K562 (cell line): ENCODE measurements at regions not wholly inside any gene's neighbourhood (a gene's known extent, or its start where the extent isn't known, plus 50 kb on each side); places are given as distances from the start of the nearest gene placed in this dataset.

Source experiments
- ATAC-seq: fragments of 200-7000 bp; cut with Tn5 transposase; 3 replicates; pipeline ENCODE4 v1.9.1; 2020; ENCODE audit warnings: moderate library complexity
- BruUV-seq: library from RNA; stranded (reverse); fragments of 400-500 nt; replicated peaks from 2 replicates; lab custom pipeline; 2021; lab: Mats Ljungman, UMichigan
- CTCF ChIA-PET: fragments of 300-600 bp; formaldehyde crosslinking; extraction: SDS; loops from one replicate; lab custom pipeline; 2021; ENCODE audit warnings: low intra/inter-chr PET ratio; lab: Yijun Ruan, JAX
- POLR2A ChIA-PET: fragments of 300-600, 350-650 bp; sonication (Branson Sonifier 250); formaldehyde crosslinking; extraction: SDS; loops from one replicate; lab custom pipeline; 2021; ENCODE audit warnings: antibody characterized with exemption, inconsistent platforms; lab: Yijun Ruan, JAX
- DNase-seq, 4 experiments: peaks; one replicate each; pipeline versions ENCODE4 v3.0.0 to v3.0.0-alpha.2; 2011 to 2018; ENCODE audit warnings: low spot score in 3 of 4, mixed read lengths in 3 of 4; ENCODE audit errors: extremely low read depth in 1 of 4
- FAIRE-seq: peaks from 2 replicates; lab custom pipeline; 2011; peaks lifted over from hg19 to GRCh38; lab: Jason Lieb, UNC
- H2AFZ ChIP-seq: 2 replicates; pipeline ENCODE4 v1.6.0; 2011; ENCODE audit warnings: low read depth, low read length, control low read depth, inconsistent platforms
- H3K27ac ChIP-seq: fragments of 200-600 bp; 3 replicates; pipeline ENCODE4 v1.8.0; 2011; ENCODE audit warnings: low read depth, mild to moderate bottlenecking, control low read depth, inconsistent platforms, low read length, moderate library complexity, mixed read lengths; ENCODE audit errors: extremely low read depth
- H3K27me3 ChIP-seq, 2 experiments: fragments of 300-600 bp in 1 of 2; 2 replicates in 1 of 2; 3 replicates in 1 of 2; pipeline versions ENCODE4 v1.6.0 to v1.8.0; 2011; ENCODE audit warnings: inconsistent platforms in 2 of 2, low read length in 2 of 2, mild to moderate bottlenecking in 1 of 2, mixed read lengths in 1 of 2, moderate library complexity in 1 of 2; ENCODE audit not compliant: control insufficient read depth in 2 of 2, insufficient read depth in 2 of 2
- H3K36me3 ChIP-seq: fragments of 300-600 bp; 3 replicates; pipeline ENCODE4 v1.8.0; 2011; ENCODE audit warnings: mild to moderate bottlenecking, low read length, inconsistent platforms; ENCODE audit not compliant: control insufficient read depth, insufficient read depth
- H3K4me1 ChIP-seq, 2 experiments: fragments of 200-600 bp in 1 of 2; replicated peaks in 1 of 2; 2 replicates in 1 of 2; 3 replicates in 1 of 2; pipeline versions ENCODE4 v1.5.1 to v1.8.0; 2011; ENCODE audit warnings: inconsistent platforms in 2 of 2, low read length in 2 of 2, mild to moderate bottlenecking in 1 of 2, mixed read lengths in 1 of 2, moderate library complexity in 1 of 2; ENCODE audit not compliant: control insufficient read depth in 2 of 2, insufficient read depth in 2 of 2
- H3K4me2 ChIP-seq: 2 replicates; pipeline ENCODE4 v1.6.1; 2011; ENCODE audit warnings: low read length, control low read depth, inconsistent platforms, mixed read lengths; ENCODE audit not compliant: insufficient read depth
- H3K4me3 ChIP-seq: fragments of 200-600 bp; sonication (generic), shearing (Covaris generic); 2 replicates; pipeline ENCODE4 v1.5.1; 2016; ENCODE audit warnings: control low read depth, inconsistent platforms
- H3K79me2 ChIP-seq: fragments of 200-600 bp; 3 replicates; pipeline ENCODE4 v1.8.0; 2011; ENCODE audit warnings: low read length, inconsistent platforms; ENCODE audit not compliant: control insufficient read depth, insufficient read depth
- H3K9ac ChIP-seq, 2 experiments: 2 replicates each; pipeline versions ENCODE4 v1.6.0 to v1.6.1; 2011; ENCODE audit warnings: low read depth in 2 of 2, low read length in 2 of 2, control low read depth in 1 of 2, inconsistent platforms in 1 of 2, mild to moderate bottlenecking in 1 of 2, mixed read lengths in 1 of 2; ENCODE audit not compliant: insufficient read depth in 1 of 2
- H3K9me1 ChIP-seq: one replicate; pipeline ENCODE4 v1.6.0; 2011; ENCODE audit warnings: inconsistent platforms, mild to moderate bottlenecking, low read length, moderate library complexity; ENCODE audit not compliant: control insufficient read depth, insufficient read depth
- H3K9me3 ChIP-seq: replicated peaks from 2 replicates; pipeline ENCODE4 v1.5.1; 2011; ENCODE audit warnings: low read depth, low read length, inconsistent platforms; ENCODE audit not compliant: control insufficient read depth, insufficient read depth
- H4K20me1 ChIP-seq: replicated peaks from 2 replicates; pipeline ENCODE4 v1.6.1; 2011; ENCODE audit warnings: low read length, inconsistent platforms, mixed read lengths; ENCODE audit not compliant: control insufficient read depth, insufficient read depth
- ARID1B ChIP-seq: fragments of 450-650 bp; IDR thresholded peaks from 2 replicates; pipeline ENCODE4 v1.6.1; 2016; ENCODE audit warnings: antibody characterized with exemption, mild to moderate bottlenecking, inconsistent platforms
- DNMT1 ChIP-seq: fragments of 450-650 bp; IDR thresholded peaks from 2 replicates; pipeline ENCODE4 v1.6.1; 2016; ENCODE audit warnings: antibody characterized with exemption, mild to moderate bottlenecking
- MCM5 ChIP-seq: fragments of 450-650 bp; IDR thresholded peaks from 2 replicates; pipeline ENCODE4 v1.6.1; 2016; ENCODE audit warnings: low read depth
- TGIF2 ChIP-seq: sonication (generic); formaldehyde crosslinking; IDR thresholded peaks from 2 replicates; pipeline ENCODE4 v1.8.1; 2022; ENCODE audit warnings: mild to moderate bottlenecking, missing genetic modification reagents, moderate library complexity
- ZNF436 ChIP-seq: fragments of 250-450, 450-650 bp; sonication (Bioruptor Pico); formaldehyde crosslinking; IDR thresholded peaks from 2 replicates; pipeline ENCODE4 v1.7.0; 2020; ENCODE audit warnings: mild to moderate bottlenecking
- ZNF561 ChIP-seq: fragments of 450-650 bp; formaldehyde crosslinking; conservative IDR thresholded peaks from 2 replicates; pipeline ENCODE4 v1.4.0; 2020; ENCODE audit warnings: mild to moderate bottlenecking, moderate library complexity
- WGBS: fragments of 100-300 bp; shearing (Covaris generic); methylation state at CpG from one replicate; pipeline ENCODE4 v1.1.6; 2016; ENCODE audit warnings: low coverage, mixed read lengths; ENCODE audit not compliant: insufficient coverage; ENCODE audit errors: missing lambda C conversion rate; 5-methylcytosine and 5-hydroxymethylcytosine counted together
- in situ Hi-C: fragments of 300-500 bp; cut with MboI; formaldehyde crosslinking; loops from 4 replicates; pipeline ENCODE4 v1.15.0; 2018; ENCODE audit warnings: inconsistent platforms, mixed read lengths
- intact Hi-C: fragments of 100-400 bp; cut with micrococcal nuclease; formaldehyde crosslinking; loops from 2 replicates; pipeline ENCODE4 v1.14.2; 2022
- TF ChIP-seq, protein P1 (sequence below), 2 experiments: fragments of 450-650 bp in 1 of 2; sonication (generic) in 1 of 2; formaldehyde crosslinking in 1 of 2; IDR thresholded peaks in 1 of 2; conservative IDR thresholded peaks in 1 of 2; 2 replicates each; pipeline versions ENCODE4 v1.6.1 to v1.8.1; 2016 to 2023; ENCODE audit warnings: mild to moderate bottlenecking in 2 of 2, moderate library complexity in 2 of 2, inconsistent platforms in 1 of 2, missing genetic modification reagents in 1 of 2

DNA sequence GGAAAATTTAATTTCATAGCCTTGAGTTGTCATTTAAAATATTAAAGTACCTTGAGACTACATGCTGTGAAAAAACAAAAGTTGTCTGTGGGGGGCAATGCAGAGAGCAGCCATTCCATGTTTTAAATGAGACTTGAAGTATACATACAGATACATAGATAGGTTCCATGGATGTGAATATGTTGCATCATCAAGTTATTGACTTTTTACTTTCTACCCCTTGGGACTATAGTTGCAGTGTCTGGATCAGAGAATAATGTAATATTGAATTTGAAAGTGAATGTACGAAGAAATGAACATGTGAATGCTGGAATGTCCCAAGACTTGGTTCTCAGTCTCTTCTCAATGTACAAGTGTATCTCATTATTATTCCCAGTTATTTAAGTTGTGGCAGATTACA, 751.0 kb downstream of the MRPL39 start (continued):
- TF ChIP-seq, protein P1, sequence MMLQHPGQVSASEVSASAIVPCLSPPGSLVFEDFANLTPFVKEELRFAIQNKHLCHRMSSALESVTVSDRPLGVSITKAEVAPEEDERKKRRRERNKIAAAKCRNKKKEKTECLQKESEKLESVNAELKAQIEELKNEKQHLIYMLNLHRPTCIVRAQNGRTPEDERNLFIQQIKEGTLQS (IDR thresholded peaks at IDR 0.05) = peak; percentile 40; the same call in 1 of the 2 replicates
- TF ChIP-seq, protein P1 (CRISPR knock-in tag; conservative IDR thresholded peaks at IDR 0.05) = no peak
- TF ChIP-seq ZNF436 (CRISPR knock-in tag) = no peak

GRCh38 chr21:24852610-24853195, 754.6 kb downstream of the MRPL39 start:
- no peaks in the 10 kb centered on the region for H4K20me1 ChIP-seq
- H3K27ac ChIP-seq = no peak overlapping the region
- H3K4me3 ChIP-seq = no peak overlapping the region
- no peaks in the 10 kb centered on the region for H3K79me2 ChIP-seq
- H3K4me2 ChIP-seq = no peak overlapping the region
- DNase-seq (no peak), FAIRE-seq (no peak), ATAC-seq (no peak)
- POLR2A ChIA-PET = no interaction called here
- BruUV-seq = no TSS peak
- H3K9me3 ChIP-seq = peaks cover 4% of the 10 kb centered on the region; the same call in 1 of the 2 replicates
- no peaks in the 10 kb centered on the region for H3K9me1 ChIP-seq
- intact Hi-C loops = no loop called here
- no peaks in the 10 kb centered on the region for H3K36me3 ChIP-seq
- H3K9ac ChIP-seq = no peak overlapping the region
- H2AFZ ChIP-seq = no peak overlapping the region
- CTCF ChIA-PET = no interaction called here
- no peaks in the 10 kb centered on the region for H3K27me3 ChIP-seq
- H3K4me1 ChIP-seq = no peaks in the 10 kb centered on the region
- WGBS = 0% methylated on average over 1 of the region's 1 CpG
- TF ChIP-seq MCM5 = no peak
- no peak for TF ChIP-seq DNMT1
- no peak for TF ChIP-seq TGIF2 (CRISPR knock-in tag)
- TF ChIP-seq ZNF561 (CRISPR knock-in tag) = no peak
- no peak for TF ChIP-seq ARID1B
- in situ Hi-C loops = no loop called here
